HG02884 (cell line): ENCODE measurements at regions not wholly inside any gene's neighbourhood (a gene's known extent, or its start where the extent isn't known, plus 50 kb on each side); places are given as distances from the start of the nearest gene placed in this dataset.
"Not testable (repeated sequence)": the region's sequence is repeated elsewhere in the genome, so short reads cannot be mapped to it uniquely, and the experiment has no call there.

ENCODE experiments used
- ATAC-seq: cut with Tn5 transposase; IDR thresholded peaks from one replicate; pipeline ENCODE4 v1.9.1; 2021; ENCODE audit warnings: mild to moderate bottlenecking, moderate library complexity; ENCODE audit not compliant: unreplicated experiment

- ATAC-seq, result no peak
Measured at GRCh38 chr1:55309786-55310504, 94.8 kb upstream of the USP24 start.

GRCh38 chr1:55309053-55309452 is 93.9 kb upstream of the USP24 start:
- ATAC-seq, result no peak

- no peak for ATAC-seq
Measured at GRCh38 chr1:55305735-55306134, 90.6 kb upstream of the USP24 start.

- no peak for ATAC-seq
Measured at GRCh38 chr1:55304229-55304740, 89.1 kb upstream of the USP24 start.

GRCh38 chr1:55302972-55303371 is 87.8 kb upstream of the USP24 start:
- ATAC-seq, result no peak

GRCh38 chr1:55301912-55302311 is 86.7 kb upstream of the USP24 start:
- ATAC-seq, result no peak

GRCh38 chr1:55300975-55301374 is 85.8 kb upstream of the USP24 start:
- no peak for ATAC-seq

GRCh38 chr1:55298167-55298894 is 83.2 kb upstream of the USP24 start:
- no peak for ATAC-seq

GRCh38 chr1:55296247-55296646 is 81.1 kb upstream of the USP24 start:
- not testable (repeated sequence) for ATAC-seq

- ATAC-seq, result no peak
Measured at GRCh38 chr1:55289614-55290013, 74.5 kb upstream of the USP24 start.

GRCh38 chr1:55289042-55289441 is 73.9 kb upstream of the USP24 start:
- ATAC-seq, result no peak

- ATAC-seq, result peak; percentile 83
Measured at GRCh38 chr1:55288245-55288644, 73.1 kb upstream of the USP24 start.

- peak; percentile 44 for ATAC-seq
Measured at GRCh38 chr1:55287723-55288122, 72.6 kb upstream of the USP24 start.

GRCh38 chr1:55286856-55287602 is 71.9 kb upstream of the USP24 start:
- no peak for ATAC-seq

- ATAC-seq, result no peak
Measured at GRCh38 chr1:55285834-55286233, 70.7 kb upstream of the USP24 start.

- no peak for ATAC-seq
Measured at GRCh38 chr1:55284856-55285255, 69.7 kb upstream of the USP24 start.

GRCh38 chr1:55282058-55282457 is 66.9 kb upstream of the USP24 start:
- no peak for ATAC-seq

GRCh38 chr1:55280731-55281130 is 65.6 kb upstream of the USP24 start:
- ATAC-seq, result no peak

GRCh38 chr1:55279627-55280026 is 64.5 kb upstream of the USP24 start:
- no peak for ATAC-seq

- no peak for ATAC-seq
Measured at GRCh38 chr1:55278378-55278777, 63.2 kb upstream of the USP24 start.

- peak; percentile 88 for ATAC-seq
Measured at GRCh38 chr1:55277377-55278130, 62.4 kb upstream of the USP24 start.
